Stimulated activated CD8-positive, alpha-beta memory T cell treated with anti-CD3 and anti-CD28 coated beads, Interleukin-15, amount 100 ng/mL, for 24 hours (primary cell): ENCODE measurements at regions not wholly inside any gene's neighbourhood (a gene's known extent, or its start where the extent isn't known, plus 50 kb on each side); places are given as distances from the start of the nearest gene placed in this dataset.

Experiments used
- DNase-seq: peaks from one replicate; pipeline ENCODE4 v3.0.0-alpha.2; 2020; ENCODE audit warnings: low read depth

DNA sequence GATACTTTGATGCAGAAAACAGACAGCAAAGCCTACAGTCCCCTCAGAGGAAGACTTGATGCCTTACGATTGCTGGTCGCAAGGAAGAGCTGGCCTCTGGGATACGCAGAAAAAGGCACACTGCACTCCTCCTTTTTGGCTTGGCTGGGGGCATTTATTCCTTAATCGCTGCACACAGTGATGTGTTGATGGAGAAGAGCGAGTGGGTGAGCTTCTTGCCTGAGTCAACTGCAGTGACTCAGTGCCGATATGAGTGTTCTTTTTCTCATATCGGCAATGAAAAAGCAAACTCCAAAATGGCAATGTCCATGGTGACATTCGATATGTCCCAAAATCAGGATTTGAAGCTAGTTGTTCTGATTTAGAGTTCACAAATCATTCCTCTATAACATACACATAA, 794.8 kb downstream of the HACE1 start:
- no peak for DNase-seq

DNA sequence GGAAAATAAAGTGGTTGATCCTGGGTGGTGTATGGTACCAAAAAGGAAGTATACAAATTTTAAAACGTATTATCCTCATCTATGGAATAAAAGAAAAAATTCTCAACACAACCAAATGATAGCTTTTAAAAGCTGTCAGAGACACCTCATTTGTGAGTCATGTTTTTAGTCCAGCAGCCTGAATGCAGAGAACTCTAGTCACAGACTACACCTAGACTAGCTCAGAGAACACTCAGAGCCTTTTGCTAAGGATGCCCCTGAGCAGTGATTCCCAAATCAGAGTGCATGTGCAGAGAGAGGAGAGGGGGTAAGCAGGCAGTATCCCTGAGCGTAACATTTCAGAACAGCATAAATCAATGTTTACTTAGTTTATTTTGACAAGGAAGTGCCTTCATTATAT, 809.3 kb downstream of the HACE1 start:
- no peak for DNase-seq

DNA sequence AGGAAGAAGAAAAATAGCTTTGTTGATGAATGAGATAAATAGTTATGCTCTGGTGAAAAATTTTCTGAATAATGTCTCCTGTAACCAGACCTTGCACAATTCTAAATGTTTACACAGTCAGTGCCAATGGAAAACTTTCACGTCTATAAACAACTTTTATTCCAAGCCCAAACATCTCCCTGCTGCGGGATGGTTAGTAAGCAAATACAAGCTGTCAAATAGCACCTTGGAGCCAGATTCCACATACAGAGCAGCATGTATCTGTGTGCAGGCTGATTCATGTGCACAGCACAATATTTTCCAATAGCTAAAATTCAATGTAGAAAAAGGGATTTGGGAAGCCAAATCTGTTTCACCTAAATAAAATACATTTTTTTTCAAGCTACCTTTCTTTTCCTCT, 813.3 kb downstream of the HACE1 start:
- no peak for DNase-seq

DNA sequence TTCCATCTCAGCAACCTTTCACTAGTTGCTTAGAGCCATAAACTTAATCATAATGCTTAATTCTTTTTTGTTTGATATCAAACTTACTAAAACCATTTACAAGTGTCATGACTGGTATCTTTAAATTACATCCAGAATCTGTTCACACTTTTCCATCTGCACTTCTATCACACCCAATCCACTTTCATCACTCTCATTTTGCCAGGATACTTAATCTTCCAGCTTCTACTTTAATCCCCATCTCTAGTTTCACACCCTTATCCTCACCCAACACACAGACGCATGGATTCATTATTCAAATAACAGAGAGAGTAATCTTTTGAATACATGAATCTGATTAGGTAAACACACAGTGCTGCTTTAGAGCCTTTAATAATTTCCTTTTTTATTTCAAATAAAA, 828.4 kb downstream of the HACE1 start:
- DNase-seq: no peak

DNA sequence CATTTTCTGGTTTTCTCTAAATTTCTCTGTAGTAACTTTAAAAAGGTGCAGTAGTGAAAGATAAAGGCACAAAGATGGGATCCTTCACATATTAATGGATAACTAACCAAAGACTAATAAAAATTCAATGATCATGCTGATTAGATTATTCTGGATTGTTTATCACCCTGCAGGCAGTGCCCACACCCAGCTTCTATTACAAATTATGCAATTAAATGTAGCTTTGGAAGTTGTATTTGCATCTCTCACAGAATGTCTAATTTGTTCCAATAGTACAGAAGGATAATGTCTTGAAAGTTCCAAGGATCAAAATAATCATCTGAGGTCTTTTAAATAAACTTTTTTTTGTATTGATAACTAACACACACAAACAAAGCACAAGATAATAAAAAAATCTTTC, 837.6 kb downstream of the HACE1 start:
- no peak for DNase-seq

DNA sequence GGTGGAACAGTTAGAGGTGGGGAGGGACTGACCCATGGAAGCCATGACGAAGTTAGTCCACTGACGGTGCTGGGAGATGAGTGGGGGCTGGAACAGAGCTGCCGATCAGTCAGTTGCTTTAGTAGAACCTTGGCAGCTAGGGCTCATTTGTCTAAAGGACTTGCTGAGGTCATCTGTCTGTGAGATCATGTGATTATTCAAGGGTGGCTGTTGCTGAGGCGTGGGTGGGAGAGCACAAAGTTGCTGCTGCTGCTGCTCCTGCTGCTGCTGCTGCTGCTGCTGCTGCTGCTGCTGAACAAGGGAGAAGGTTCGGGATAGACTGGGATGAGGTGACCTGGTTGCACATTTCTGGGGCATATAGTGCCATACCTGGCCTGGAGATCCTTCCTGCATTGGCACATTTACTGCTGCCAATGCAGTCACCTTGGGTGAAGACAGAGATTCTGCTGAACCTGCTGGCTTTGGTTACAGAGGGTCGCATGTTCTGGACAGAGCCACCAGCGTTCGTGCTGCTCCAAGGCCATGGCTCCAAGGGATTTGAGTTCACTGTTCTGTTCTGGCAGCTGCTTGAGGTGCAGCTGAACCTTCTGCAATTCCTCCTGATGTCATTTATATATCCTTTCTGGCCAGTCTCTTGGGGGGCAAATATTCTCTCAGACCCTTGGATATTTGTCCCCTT, 840.5 kb downstream of the HACE1 start:
- no peak for DNase-seq

DNA sequence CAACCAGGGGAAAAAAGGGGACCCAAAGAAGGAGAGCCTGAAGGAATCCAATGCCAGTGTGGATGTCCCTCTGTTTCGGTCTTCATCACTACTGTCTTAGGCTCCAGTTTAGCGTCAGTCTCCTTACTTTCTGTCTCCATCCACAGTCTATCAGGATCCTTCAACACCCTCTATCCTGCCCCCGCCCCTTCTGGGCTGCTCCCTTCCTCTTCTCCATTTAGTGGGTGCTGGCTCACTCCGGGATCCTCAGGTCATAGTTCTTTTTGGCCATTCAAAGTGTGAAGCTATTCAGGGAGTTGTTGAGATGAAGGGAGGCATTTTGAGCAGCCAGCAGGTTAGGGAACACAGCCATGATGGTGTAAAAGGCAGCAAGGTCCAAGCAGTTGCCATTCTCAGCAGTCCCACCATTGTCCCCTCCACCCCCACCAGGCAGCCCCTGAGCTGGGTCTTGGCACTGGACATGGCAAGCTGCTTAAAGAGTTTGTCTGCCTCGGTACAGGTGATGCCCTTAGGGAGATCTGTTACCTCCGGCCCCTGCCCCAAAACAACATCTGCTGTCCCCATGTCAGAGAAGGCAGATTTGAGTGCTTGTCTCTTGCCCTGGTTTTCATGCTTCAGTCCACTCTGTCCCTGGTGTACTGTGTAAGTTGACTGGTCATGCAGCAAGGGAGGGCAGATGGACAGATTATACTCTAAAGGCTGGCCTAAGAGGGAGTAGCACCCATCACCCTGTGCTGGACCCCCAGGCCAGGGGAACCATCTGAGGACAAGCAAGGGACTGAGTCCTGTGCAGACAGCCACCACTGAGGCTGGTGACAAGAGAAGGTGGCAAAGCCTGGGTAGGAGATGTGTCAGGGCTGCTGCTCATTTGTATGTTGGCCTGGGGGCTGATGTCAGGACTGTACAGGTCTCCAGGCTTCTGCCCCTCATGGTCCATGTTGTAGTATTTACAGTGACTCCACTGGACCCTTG, 842.0 kb downstream of the HACE1 start:
- no peak for DNase-seq

DNA sequence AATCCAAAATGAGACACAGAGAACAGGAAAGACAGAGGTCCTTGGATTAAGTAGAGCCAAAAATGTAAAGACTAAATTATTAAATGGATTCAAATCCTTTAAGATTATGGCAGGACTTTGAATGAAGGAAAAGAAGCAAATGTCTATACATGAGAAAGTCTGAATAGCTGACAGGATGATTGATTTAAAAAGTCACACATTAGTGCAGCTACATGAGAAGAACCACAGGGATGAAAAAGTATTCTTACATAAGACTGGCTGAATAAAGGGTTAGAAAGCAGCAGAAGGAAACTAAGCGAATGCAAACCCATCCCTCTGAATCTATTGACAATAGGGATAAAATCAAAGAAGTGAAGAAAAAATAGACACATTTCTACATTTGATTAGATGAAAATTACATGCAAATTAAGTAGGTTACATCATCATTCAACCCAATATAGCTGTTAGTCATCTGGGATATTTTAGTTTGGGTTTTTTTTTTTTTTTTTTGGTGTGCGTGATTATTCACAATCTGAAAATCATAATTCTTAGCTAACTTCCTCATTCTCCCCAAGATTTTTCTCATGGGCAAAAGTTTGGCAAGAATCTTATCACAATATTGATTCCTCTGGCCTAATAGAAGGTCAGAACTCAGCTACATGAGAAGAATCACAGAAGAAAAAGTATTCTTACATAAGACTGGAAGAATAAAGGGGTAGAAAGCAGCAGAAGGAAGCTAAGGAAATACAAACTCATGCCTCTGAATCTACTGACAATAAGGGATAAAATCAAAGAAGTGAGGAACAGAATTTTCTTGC, 845.4 kb downstream of the HACE1 start:
- DNase-seq: no peak

DNA sequence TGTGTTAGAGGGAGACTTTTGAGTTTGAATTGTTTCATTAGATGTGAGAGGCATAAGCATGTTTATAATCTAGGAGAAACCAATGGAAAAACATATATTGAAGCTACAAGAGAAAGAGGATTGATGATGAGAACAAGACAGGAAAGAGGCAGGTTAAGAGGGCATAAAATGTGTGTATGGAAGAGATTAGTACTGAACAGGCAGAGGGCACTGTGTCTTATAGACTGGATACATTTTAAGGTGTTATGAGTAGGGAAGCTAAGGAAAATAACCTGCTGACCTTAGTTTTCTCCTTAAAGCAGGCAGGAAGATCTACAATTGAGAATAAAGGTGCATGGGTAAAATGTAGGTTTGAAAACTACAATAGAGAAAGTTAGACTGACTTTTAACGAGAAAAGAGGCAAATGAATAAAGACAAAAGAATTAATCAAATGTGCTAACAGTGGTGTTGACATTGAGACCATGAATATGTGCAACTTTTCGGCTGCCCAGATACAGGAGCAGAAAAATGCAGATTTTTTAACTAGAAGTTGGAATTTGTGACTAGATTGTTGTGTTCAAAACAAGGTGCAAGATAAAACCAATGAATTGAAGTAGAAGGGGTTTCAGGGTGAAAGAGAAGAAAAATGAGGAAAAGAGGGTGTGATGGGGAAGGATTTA, 846.3 kb downstream of the HACE1 start:
- DNase-seq: no peak

DNA sequence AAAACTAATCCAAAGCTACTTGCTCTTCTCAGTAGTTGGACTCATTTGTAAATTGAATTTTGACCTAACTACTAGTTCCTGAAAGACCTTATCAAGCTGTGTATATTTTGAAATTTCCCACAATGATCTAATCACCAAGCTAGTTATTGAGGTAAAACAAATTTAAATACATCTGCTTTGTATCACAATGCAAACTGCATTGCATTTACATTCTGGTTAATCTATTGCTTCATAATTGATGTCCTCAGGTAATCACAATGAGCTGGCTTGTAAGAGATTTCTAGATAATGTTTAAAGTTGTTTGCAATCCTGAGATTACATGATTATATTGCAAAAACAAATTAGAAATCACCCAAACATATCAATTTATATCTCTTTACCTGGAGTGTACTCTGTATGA, 848.8 kb downstream of the HACE1 start:
- DNase-seq: no peak

DNA sequence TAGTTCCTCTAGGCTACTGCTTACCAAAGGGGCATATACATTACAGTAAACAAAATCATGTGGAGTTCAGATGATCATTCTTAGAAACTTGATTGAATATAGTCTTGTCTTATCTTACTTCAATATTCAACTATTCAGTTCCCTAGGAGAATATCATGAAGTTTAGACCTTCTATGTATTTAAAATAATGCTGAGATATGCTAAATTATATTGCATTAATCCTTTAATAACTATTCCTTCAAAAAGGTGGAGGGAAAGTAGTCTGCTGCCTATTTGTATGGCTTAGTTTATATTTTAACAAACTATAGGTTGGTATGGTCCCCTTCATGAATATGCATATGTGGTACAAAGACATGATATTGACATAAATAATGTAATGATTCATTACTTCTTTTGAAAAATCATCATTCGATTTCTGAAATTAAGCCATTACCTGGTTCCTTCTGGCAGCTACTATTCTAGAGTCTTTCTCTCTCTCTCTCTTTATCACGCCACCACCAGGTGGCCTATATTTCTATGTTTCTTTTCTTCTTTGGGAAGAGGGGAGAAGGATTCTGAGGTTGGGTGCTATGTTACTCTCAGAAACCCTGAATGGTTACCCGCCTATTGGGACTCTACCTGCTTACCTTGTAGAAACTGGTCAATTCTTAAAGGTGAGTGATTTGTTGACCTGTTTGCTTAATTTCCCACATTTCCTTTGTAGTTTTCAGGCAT, 855.8 kb downstream of the HACE1 start:
- no peak for DNase-seq

DNA sequence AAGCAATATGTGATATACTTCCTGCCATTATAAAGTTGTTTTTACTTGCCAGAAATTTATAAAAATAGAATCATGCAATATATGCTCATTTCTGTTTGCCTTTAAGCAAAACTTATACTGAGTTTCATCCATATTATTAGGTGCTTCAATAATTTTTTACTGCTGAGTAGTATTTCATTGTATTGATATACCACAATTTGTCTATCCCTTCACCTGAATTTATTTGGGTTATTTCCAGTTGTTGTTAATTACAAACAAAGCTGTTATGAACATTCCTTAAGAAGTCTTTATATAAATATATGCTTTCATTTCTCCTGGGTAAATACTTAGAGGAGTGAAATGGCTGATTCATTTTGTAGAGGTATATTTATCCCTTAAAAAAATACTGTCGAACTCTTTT, 864.1 kb downstream of the HACE1 start:
- no peak for DNase-seq

DNA sequence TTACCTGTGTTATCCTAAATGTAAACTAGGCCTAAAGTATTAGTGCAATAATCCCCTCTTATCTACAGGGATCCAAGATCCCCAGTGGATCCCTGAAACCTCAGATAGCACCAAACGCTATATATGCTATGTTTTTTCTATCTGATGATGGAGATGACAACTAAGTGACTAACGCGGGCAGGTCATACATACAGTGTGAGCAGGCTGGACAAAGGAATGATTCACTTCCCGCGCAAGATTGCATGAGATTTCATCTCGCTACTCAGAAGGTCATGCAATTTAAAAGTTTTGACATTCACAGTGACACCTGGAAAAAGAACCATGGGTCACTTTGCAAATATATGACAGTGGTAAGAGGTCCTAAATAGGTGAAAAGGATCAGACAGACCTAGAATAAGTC, 875.9 kb downstream of the HACE1 start:
- DNase-seq: no peak

DNA sequence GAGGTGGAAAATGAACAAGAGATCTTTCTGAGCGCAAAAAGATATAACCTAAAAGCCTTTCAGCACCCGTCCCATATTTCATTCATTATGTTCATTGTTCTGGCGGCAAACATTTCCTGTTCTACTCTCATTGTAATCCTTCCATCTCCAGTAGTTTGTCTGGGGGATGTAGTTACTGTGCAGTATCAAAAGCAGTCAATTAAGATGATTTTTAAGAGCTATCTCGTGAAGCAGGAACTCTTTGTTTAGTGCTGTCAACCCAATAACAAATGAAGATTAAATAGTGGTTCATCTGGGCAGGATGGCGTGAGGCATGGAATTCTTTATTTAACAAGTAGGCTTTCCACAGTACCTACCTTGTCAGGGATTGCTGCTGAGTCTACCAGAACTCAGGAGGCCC, 876.7 kb downstream of the HACE1 start:
- no peak for DNase-seq

DNA sequence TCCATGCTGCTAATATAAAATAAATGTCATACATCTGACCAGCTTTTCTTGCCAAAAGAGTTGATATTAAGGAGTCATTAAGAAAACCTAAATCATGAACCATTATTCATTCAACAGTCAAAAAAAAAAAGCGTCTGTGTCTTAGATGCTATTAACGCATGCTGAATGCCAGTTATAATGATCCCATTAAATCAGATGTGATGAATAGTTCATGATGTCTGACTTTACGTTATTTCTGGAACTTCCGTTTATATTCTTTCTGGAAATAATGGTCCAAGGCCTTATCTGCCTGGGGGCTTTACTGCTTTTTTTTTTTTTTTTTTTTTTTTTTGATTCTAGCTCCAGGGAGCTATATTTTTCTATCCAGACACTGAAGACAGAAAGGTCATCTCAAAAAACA, 877.1 kb downstream of the HACE1 start:
- DNase-seq: no peak

DNA sequence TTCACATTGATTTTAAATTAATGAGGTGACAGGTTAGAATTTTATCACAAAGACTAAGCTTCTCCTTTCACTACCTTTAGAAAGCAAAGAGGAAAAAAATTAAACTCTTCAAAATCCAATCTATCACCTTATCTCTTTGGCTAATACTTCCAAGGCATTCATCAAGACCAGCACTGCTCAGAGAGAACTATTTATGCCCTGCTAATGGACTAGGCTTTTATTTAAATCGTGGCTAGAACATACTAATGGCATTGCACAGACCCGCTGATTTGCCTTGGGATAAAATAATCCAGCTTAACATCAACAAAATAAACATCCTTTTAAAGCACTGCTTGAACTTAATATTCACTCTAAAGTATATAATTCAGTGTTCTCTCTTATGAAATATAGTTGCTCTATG, 880.4 kb downstream of the HACE1 start:
- DNase-seq: no peak

DNA sequence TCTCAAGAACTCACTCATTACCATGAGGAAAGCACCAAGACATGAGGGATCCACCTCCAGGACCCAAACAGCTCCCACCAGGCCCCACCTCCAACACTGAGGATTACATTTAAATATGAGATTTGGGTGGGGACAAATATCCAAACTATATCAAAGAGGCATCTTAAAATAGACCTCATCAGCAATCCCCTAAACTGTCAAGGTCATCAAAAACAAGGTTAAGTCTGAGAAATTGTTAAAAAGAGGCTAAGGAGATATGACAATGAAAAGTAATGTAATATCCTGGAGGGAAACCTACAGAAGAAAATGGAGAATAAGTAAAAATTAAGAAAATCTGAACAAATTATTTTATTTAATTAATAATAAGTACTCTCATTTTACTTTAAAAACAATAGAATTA, 922.3 kb downstream of the HACE1 start:
- DNase-seq: no peak

DNA sequence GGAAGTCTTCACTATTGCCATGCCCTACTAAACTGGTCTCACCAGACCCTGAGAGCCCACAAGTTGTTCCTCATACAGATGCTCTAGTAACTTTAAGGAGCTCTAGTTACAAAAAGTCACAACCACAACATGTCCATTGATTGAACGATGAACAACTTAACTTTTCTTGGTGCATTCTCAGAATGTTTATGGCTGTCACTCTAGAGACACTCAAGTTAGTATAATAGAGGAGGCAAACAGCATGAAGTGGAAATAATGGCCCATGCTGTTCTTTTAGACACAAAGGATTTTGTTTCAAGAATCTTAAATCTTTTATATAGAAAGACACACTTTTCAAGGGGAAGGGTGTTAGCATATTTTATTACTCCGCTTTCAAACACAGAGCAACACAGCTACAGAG, 934.4 kb downstream of the HACE1 start:
- no peak for DNase-seq

DNA sequence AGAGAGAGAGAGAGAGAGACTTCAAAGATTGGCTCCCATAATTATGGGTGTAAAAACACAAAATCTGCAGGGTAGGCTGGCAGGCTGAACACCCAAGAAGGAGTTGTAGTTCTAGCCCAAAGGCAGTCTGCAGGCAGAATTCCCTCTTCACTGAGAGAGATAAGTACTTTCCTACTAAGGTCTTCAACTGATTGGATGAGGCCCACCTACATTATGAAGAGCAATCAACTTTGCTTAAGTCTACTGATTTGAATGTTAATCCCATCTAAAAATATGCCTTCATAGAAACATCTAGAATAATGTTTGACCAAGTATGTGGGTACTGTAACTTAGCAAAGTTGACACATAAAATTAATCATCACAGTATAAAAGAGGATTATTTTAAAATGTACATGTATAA, 949.7 kb downstream of the HACE1 start:
- no peak for DNase-seq

DNA sequence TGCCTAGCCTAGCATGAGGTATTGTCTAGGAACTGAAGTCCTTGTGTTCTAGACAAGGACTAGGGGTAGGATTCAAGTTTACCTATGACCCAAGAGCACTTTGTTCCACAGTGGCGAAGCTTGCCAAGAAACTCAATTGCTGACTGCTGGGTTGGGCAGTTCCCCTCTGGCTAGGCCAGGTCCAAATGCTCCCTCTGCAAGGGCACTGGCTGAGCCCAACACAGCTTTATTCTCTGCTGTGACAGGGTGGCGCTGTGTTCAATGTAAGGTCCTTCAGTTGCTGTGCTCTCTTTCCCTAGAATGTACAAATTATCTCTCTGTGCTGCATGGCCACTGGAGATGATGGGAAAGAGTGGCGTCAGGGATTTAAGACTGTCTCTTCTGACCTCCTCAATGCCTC, 950.8 kb downstream of the HACE1 start:
- no peak for DNase-seq

DNA sequence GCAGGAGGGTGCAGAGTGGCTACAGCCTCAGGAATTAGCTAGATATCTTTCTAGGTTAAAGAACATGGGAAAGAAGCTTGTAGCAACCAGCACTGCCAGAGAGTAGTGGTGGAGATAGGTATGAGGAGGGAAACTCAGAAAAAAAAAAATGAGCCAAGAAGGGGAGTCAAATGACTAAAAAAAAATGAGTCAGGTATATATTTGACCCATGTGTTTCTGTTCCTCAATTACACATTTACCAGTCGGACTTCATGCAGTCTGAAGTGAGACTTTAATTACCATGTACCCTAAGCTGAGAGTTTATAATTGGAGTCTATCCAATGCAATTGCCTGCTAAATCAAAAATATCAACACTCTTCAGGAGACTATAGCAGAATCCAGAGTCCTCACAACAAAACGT, 964.6 kb downstream of the HACE1 start:
- no peak for DNase-seq

DNA sequence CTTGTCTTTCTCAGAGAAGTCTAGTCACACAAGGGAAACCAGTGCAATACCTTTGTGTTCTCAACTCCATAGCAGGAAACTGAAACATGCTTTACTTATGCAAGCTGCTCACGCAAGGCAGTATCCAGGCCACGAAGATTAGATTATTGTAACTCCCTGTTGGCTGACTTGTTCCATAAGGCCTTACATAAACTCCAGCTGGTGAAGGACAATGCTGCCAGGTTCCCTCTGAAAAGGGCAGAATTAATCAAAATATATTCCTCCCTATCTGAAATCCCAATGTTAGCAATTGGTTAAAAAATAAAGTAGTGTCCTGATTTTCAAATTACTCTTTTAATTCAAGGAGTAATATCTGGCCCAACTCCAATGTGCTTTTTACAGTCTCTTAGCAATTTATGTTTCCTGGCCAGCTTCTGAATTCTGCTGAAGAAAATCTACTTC, 966.6 kb downstream of the HACE1 start:
- no peak for DNase-seq
